ENCODE measurements at regions not wholly inside any gene's neighbourhood (a gene's known extent, or its start where the extent isn't known, plus 50 kb on each side); places are given as distances from the start of the nearest gene placed in this dataset.
"Not testable (repeated sequence)": the region's sequence is repeated elsewhere in the genome, so short reads cannot be mapped to it uniquely, and the experiment has no call there.

GRCh38 chrX:144188489-144188888 lies 304.6 kb downstream of the UBE2NL start:
- H3K4me3 ChIP-seq (ENCODE audit: extremely low read depth in 1 of 4, insufficient read depth in 2 of 4, low read depth in 3 of 4, low read length in 4 of 4); H3K23ac ChIP-seq (ENCODE audit: insufficient read length); H2BK5ac ChIP-seq (ENCODE audit: low read depth, low read length); H3K4me2 ChIP-seq (ENCODE audit: insufficient read depth in 1 of 2, low read depth in 2 of 2, low read length in 2 of 2); H2BK120ac ChIP-seq (replicated peaks; ENCODE audit: low read depth, low read length); H2BK15ac ChIP-seq (ENCODE audit: low read length); DNase-seq (ENCODE audit: low read depth in 1 of 2, low spot score in 2 of 2); H3K23me2 ChIP-seq (ENCODE audit: low read depth, low read length); FAIRE-seq; CTCF ChIA-PET (ENCODE audit: partially characterized antibody); H3K4me1 ChIP-seq (replicated peaks in 1 of 4; ENCODE audit: control insufficient read depth in 3 of 4, insufficient read depth in 4 of 4, low read length in 3 of 4); POLR2A ChIA-PET (ENCODE audit: partially characterized antibody); H2BK20ac ChIP-seq (ENCODE audit: low read length); H2AK5ac ChIP-seq (ENCODE audit: low read depth, low read length); H3K9me3 ChIP-seq (ENCODE audit: insufficient read depth in 2 of 2, low read depth in 1 of 2, low read length in 1 of 2); H3K18ac ChIP-seq (ENCODE audit: extremely low read depth, low read length); H3K14ac ChIP-seq (ENCODE audit: insufficient read length); H4K91ac ChIP-seq (replicated peaks; ENCODE audit: insufficient read length, low read length); H2BK12ac ChIP-seq (ENCODE audit: low read depth, low read length); H2AFZ ChIP-seq (ENCODE audit: low read length); H3K36me3 ChIP-seq (ENCODE audit: control insufficient read depth in 2 of 4, insufficient read depth in 4 of 4, low read length in 3 of 4); H3K79me2 ChIP-seq (ENCODE audit: control insufficient read depth in 1 of 2, insufficient read depth in 2 of 2, low read length in 2 of 2); H3K79me1 ChIP-seq (ENCODE audit: low read depth, low read length); H4K20me1 ChIP-seq (replicated peaks in 1 of 2; ENCODE audit: control insufficient read depth in 1 of 2, insufficient read depth in 2 of 2, low read length in 2 of 2); H3K27ac ChIP-seq (ENCODE audit: low read depth, low read length); H3K27me3 ChIP-seq (replicated peaks in 1 of 4; ENCODE audit: control insufficient read depth in 3 of 4, extremely low read depth in 1 of 4, insufficient read depth in 3 of 4, low read length in 3 of 4); H4K5ac ChIP-seq (ENCODE audit: insufficient read length, low read depth, low read length); H3K4ac ChIP-seq (replicated peaks; ENCODE audit: insufficient read length, low read depth, low read length); H3K9ac ChIP-seq (replicated peaks in 1 of 4; ENCODE audit: extremely low read depth in 1 of 4, low read depth in 3 of 4, low read length in 3 of 4); H4K8ac ChIP-seq (ENCODE audit: extremely low read depth, insufficient read depth, low read length); H3K56ac ChIP-seq (replicated peaks; ENCODE audit: insufficient read length, low read depth, low read length): not testable (repeated sequence)
- WGBS, 2 experiments (ENCODE audit: extremely low coverage in 1 of 2, insufficient coverage in 1 of 2, insufficient read length in 1 of 2, insufficient replicate concordance in 2 of 2, low coverage in 1 of 2, low lambda C conversion rate in 2 of 2, missing lambda C conversion rate in 1 of 2), result 95% methylated on average over 2 of the region's 4 CpGs; no CpG with 5 or more reads in 1 of the 2 experiments

GRCh38 chrX:144197057-144197456 lies 313.2 kb downstream of the UBE2NL start:
- H3K36me3 ChIP-seq (ENCODE audit: control insufficient read depth in 2 of 4, insufficient read depth in 4 of 4, low read length in 3 of 4); H3K79me1 ChIP-seq (ENCODE audit: low read depth, low read length); H4K8ac ChIP-seq (ENCODE audit: extremely low read depth, insufficient read depth, low read length); H3K9me3 ChIP-seq (ENCODE audit: insufficient read depth in 2 of 2, low read depth in 1 of 2, low read length in 1 of 2); H2BK5ac ChIP-seq (ENCODE audit: low read depth, low read length); H3K18ac ChIP-seq (ENCODE audit: extremely low read depth, low read length); H2AK5ac ChIP-seq (ENCODE audit: low read depth, low read length); H3K27me3 ChIP-seq (replicated peaks in 1 of 4; ENCODE audit: control insufficient read depth in 3 of 4, extremely low read depth in 1 of 4, insufficient read depth in 3 of 4, low read length in 3 of 4); FAIRE-seq; H2BK15ac ChIP-seq (ENCODE audit: low read length); H3K23ac ChIP-seq (ENCODE audit: insufficient read length); H3K4me3 ChIP-seq (ENCODE audit: extremely low read depth in 1 of 4, insufficient read depth in 2 of 4, low read depth in 3 of 4, low read length in 4 of 4); H2AFZ ChIP-seq (ENCODE audit: low read length); H3K14ac ChIP-seq (ENCODE audit: insufficient read length); H2BK120ac ChIP-seq (replicated peaks; ENCODE audit: low read depth, low read length); CTCF ChIA-PET (ENCODE audit: partially characterized antibody); H2BK12ac ChIP-seq (ENCODE audit: low read depth, low read length); DNase-seq (ENCODE audit: low read depth in 1 of 2, low spot score in 2 of 2); H3K4me2 ChIP-seq (ENCODE audit: insufficient read depth in 1 of 2, low read depth in 2 of 2, low read length in 2 of 2); H3K9ac ChIP-seq (replicated peaks in 1 of 4; ENCODE audit: extremely low read depth in 1 of 4, low read depth in 3 of 4, low read length in 3 of 4); H3K4ac ChIP-seq (replicated peaks; ENCODE audit: insufficient read length, low read depth, low read length); H3K4me1 ChIP-seq (replicated peaks in 1 of 4; ENCODE audit: control insufficient read depth in 3 of 4, insufficient read depth in 4 of 4, low read length in 3 of 4); H4K5ac ChIP-seq (ENCODE audit: insufficient read length, low read depth, low read length); H3K79me2 ChIP-seq (ENCODE audit: control insufficient read depth in 1 of 2, insufficient read depth in 2 of 2, low read length in 2 of 2); H3K27ac ChIP-seq (ENCODE audit: low read depth, low read length); POLR2A ChIA-PET (ENCODE audit: partially characterized antibody); H3K56ac ChIP-seq (replicated peaks; ENCODE audit: insufficient read length, low read depth, low read length); H3K23me2 ChIP-seq (ENCODE audit: low read depth, low read length); H4K20me1 ChIP-seq (replicated peaks in 1 of 2; ENCODE audit: control insufficient read depth in 1 of 2, insufficient read depth in 2 of 2, low read length in 2 of 2); H4K91ac ChIP-seq (replicated peaks; ENCODE audit: insufficient read length, low read length); H2BK20ac ChIP-seq (ENCODE audit: low read length): not testable (repeated sequence)
- no CpG with 5 or more reads among the region's 3 CpGs for WGBS, 2 experiments (ENCODE audit: extremely low coverage in 1 of 2, insufficient coverage in 1 of 2, insufficient read length in 1 of 2, insufficient replicate concordance in 2 of 2, low coverage in 1 of 2, low lambda C conversion rate in 2 of 2, missing lambda C conversion rate in 1 of 2)

Measured in H1 (cell line).